Fibroblast of lung (primary cell): ENCODE measurements at regions not wholly inside any gene's neighbourhood (a gene's known extent, or its start where the extent isn't known, plus 50 kb on each side); places are given as distances from the start of the nearest gene placed in this dataset.

Source experiments
- CTCF ChIP-seq, 2 donors: IDR thresholded peaks in 1 of 2; conservative IDR thresholded peaks in 1 of 2; 1 replicate in 1 of 2; 2 replicates in 1 of 2; pipeline ENCODE4 v1.5.1; 2011 to 2012; ENCODE audit warnings: low read length in 2 of 2, control low read depth in 1 of 2, inconsistent platforms in 1 of 2, low read depth in 1 of 2, mild to moderate bottlenecking in 1 of 2
- EZH2 ChIP-seq: IDR thresholded peaks from 2 replicates; pipeline ENCODE4 v1.5.1; 2012; ENCODE audit warnings: low read length, control low read depth, mild to moderate bottlenecking; ENCODE audit errors: missing control alignments

- TF ChIP-seq CTCF (conservative IDR thresholded peaks at IDR 0.05 in 1 of 2, IDR thresholded peaks at IDR 0.05 in 1 of 2; ENCODE audit: low read depth in 1 of 2, low read length in 2 of 2): no peak
- no peak for TF ChIP-seq EZH2
These were observed 841.7 kb downstream of the VRK1 start for GRCh38 chr14:97638864-97639263.
